ENCODE measurements at regions not wholly inside any gene's neighbourhood (a gene's known extent, or its start where the extent isn't known, plus 50 kb on each side); places are given as distances from the start of the nearest gene placed in this dataset.

DNA sequence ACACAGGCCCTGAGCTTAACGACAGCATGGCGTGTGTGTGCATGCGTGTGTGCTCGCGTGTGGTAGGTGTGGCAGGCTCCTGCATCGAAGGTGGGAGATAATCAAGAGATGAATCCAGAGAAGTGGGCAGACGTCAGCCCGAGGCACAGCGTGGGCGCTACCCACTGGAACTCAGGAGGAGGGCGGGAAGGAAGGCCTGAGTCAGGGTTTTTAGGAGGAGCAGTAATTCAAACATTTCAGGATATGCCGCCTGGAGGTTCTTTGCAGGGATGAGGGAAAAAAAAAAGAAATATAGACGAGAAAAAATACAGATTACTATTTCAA, 66.3 kb upstream of the STX18 start:
- TF ChIP-seq, protein P1, sequence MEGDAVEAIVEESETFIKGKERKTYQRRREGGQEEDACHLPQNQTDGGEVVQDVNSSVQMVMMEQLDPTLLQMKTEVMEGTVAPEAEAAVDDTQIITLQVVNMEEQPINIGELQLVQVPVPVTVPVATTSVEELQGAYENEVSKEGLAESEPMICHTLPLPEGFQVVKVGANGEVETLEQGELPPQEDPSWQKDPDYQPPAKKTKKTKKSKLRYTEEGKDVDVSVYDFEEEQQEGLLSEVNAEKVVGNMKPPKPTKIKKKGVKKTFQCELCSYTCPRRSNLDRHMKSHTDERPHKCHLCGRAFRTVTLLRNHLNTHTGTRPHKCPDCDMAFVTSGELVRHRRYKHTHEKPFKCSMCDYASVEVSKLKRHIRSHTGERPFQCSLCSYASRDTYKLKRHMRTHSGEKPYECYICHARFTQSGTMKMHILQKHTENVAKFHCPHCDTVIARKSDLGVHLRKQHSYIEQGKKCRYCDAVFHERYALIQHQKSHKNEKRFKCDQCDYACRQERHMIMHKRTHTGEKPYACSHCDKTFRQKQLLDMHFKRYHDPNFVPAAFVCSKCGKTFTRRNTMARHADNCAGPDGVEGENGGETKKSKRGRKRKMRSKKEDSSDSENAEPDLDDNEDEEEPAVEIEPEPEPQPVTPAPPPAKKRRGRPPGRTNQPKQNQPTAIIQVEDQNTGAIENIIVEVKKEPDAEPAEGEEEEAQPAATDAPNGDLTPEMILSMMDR (IDR thresholded peaks at IDR 0.05): no peak
- no peak for TF ChIP-seq POLR2A (IDR thresholded peaks at IDR 0.05)
